ENCODE measurements at regions not wholly inside any gene's neighbourhood (a gene's known extent, or its start where the extent isn't known, plus 50 kb on each side); places are given as distances from the start of the nearest gene placed in this dataset.

DNA sequence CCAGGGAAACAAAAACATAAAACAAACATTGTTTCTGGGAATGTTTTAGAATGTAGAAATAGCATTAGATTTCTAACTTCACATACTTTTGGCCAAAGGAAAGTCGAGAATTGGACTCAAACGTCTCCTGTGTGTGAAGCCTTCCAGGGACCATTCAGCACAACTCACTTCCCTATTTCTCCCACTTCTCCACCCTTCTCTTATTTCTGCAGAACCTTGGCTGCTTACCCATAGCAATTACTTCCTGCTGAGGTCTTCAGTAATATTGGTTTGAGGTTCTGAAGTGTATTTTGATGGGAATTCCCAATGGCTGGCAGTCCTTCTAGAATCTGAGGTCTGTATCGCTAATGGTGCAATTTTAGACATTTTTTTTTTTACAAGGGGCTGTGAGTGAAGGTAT lies 158.3 kb upstream of the SNX19 start:
- Histone ChIP-seq H3K4me1 (ENCODE audit: control insufficient read depth in 1 of 2, low read depth in 2 of 2) (no peaks in the 10 kb centered on the region), H3K27ac (no peak overlapping the region), H3K36me3 (no peaks in the 10 kb centered on the region), H3K4me3 (no peak overlapping the region), H3K9me3 (no peaks in the 10 kb centered on the region), H3K27me3 (replicated peaks; ENCODE audit: insufficient read depth) (no peaks in the 10 kb centered on the region)
- TF ChIP-seq, protein P1, sequence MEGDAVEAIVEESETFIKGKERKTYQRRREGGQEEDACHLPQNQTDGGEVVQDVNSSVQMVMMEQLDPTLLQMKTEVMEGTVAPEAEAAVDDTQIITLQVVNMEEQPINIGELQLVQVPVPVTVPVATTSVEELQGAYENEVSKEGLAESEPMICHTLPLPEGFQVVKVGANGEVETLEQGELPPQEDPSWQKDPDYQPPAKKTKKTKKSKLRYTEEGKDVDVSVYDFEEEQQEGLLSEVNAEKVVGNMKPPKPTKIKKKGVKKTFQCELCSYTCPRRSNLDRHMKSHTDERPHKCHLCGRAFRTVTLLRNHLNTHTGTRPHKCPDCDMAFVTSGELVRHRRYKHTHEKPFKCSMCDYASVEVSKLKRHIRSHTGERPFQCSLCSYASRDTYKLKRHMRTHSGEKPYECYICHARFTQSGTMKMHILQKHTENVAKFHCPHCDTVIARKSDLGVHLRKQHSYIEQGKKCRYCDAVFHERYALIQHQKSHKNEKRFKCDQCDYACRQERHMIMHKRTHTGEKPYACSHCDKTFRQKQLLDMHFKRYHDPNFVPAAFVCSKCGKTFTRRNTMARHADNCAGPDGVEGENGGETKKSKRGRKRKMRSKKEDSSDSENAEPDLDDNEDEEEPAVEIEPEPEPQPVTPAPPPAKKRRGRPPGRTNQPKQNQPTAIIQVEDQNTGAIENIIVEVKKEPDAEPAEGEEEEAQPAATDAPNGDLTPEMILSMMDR (IDR thresholded peaks at IDR 0.05): no peak
- no peak for ATAC-seq (ENCODE audit: insufficient number of reproducible peaks, low FRiP score, low read depth)
- DNase-seq (ENCODE audit: low spot score): no peak

DNA sequence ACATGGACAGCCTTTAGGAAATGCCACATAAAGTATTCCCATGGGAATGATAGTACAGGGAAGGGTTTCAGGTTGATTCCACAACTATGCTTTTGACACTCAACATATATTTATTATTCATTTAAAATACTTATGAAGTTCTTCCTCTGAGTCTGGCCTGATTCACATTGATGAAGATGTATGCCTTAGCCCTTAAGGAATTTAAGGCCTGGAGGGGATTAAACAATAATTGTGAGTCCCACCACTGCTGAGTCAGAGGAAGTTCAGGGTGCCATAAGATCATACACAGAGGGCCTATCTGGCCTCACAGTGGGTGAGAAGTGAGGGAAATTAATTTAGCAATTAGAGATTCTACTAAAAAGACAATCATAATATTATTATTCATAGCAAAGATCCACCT lies 161.1 kb upstream of the SNX19 start:
- no peaks in the 10 kb centered on the region for H3K9me3 ChIP-seq
- H3K4me1 ChIP-seq (ENCODE audit: control insufficient read depth in 1 of 2, low read depth in 2 of 2): no peaks in the 10 kb centered on the region
- no peak for DNase-seq (ENCODE audit: low spot score)
- no peak overlapping the region for H3K27ac ChIP-seq
- no peaks in the 10 kb centered on the region for H3K36me3 ChIP-seq
- H3K4me3 ChIP-seq: no peak overlapping the region
- TF ChIP-seq, protein P1 (IDR thresholded peaks at IDR 0.05): no peak
- ATAC-seq (ENCODE audit: insufficient number of reproducible peaks, low FRiP score, low read depth): no peak
- no peaks in the 10 kb centered on the region for H3K27me3 ChIP-seq (replicated peaks; ENCODE audit: insufficient read depth)

GRCh38 chr11:131079036-131079435 lies 162.8 kb upstream of the SNX19 start:
- TF ChIP-seq, protein P1 (IDR thresholded peaks at IDR 0.05): no peak
- DNase-seq (ENCODE audit: low spot score) (no peak), ATAC-seq (ENCODE audit: insufficient number of reproducible peaks, low FRiP score, low read depth) (no peak)
- H3K4me3 ChIP-seq: no peak overlapping the region
- no peaks in the 10 kb centered on the region for H3K36me3 ChIP-seq
- H3K27ac ChIP-seq: no peak overlapping the region
- H3K9me3 ChIP-seq: no peaks in the 10 kb centered on the region
- H3K27me3 ChIP-seq (replicated peaks; ENCODE audit: insufficient read depth): no peaks in the 10 kb centered on the region
- H3K4me1 ChIP-seq (ENCODE audit: control insufficient read depth in 1 of 2, low read depth in 2 of 2): no peaks in the 10 kb centered on the region

- no peaks in the 10 kb centered on the region for H3K9me3 ChIP-seq
- no peak for DNase-seq (ENCODE audit: low spot score)
- no peak overlapping the region for H3K4me3 ChIP-seq
- TF ChIP-seq, protein P1 (IDR thresholded peaks at IDR 0.05): no peak
- no peak for ATAC-seq (ENCODE audit: insufficient number of reproducible peaks, low FRiP score, low read depth)
- H3K36me3 ChIP-seq: no peaks in the 10 kb centered on the region
- H3K27ac ChIP-seq: no peak overlapping the region
- no peaks in the 10 kb centered on the region for H3K4me1 ChIP-seq (ENCODE audit: control insufficient read depth in 1 of 2, low read depth in 2 of 2)
- H3K27me3 ChIP-seq (replicated peaks; ENCODE audit: insufficient read depth): no peaks in the 10 kb centered on the region
These were observed 173.5 kb upstream of the SNX19 start for GRCh38 chr11:131089727-131090245.

GRCh38 chr11:131092469-131092868 lies 176.2 kb upstream of the SNX19 start:
- ATAC-seq (ENCODE audit: insufficient number of reproducible peaks, low FRiP score, low read depth) (no peak), DNase-seq (ENCODE audit: low spot score) (no peak)
- Histone ChIP-seq H3K27me3 (replicated peaks; ENCODE audit: insufficient read depth) (no peaks in the 10 kb centered on the region), H3K4me3 (no peak overlapping the region), H3K27ac (no peak overlapping the region), H3K36me3 (no peaks in the 10 kb centered on the region), H3K4me1 (ENCODE audit: control insufficient read depth in 1 of 2, low read depth in 2 of 2) (no peaks in the 10 kb centered on the region), H3K9me3 (no peaks in the 10 kb centered on the region)
- TF ChIP-seq, protein P1 (IDR thresholded peaks at IDR 0.05): no peak
